ENCODE measurements at regions not wholly inside any gene's neighbourhood (a gene's known extent, or its start where the extent isn't known, plus 50 kb on each side); places are given as distances from the start of the nearest gene placed in this dataset.

DNA sequence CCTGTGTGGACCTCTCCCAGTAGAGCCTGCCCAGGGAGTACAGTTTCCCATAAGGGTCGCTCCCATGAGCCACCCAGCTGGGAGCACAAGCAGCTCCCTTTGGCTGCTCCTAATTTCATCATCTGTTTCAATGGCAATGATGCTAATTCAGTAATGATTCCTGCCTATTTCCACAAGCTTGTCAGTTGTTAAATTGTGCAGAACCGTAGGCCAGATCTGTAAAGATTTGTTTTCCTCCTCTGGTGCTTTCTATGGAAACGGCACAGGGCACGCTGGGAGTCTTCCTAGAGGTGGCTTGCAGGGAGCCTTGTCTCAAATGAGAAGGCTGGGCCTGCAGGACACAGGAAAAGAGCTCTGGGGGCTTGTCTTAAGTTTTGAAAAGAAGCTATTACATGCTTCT, 223.7 kb downstream of the CBLN1 start:
- Histone ChIP-seq H3K4me2 (ENCODE audit: low read depth, low read length) (no peak overlapping the region), H3K36me3 (replicated peaks; ENCODE audit: insufficient read depth, low read length) (no peaks in the 10 kb centered on the region), H3K9me3 (replicated peaks; ENCODE audit: insufficient read depth, low read length) (no peaks in the 10 kb centered on the region), H3F3A (ENCODE audit: insufficient read depth, low read length) (no peaks in the 10 kb centered on the region), H3K27ac (ENCODE audit: low read length) (no peak overlapping the region), H3K9me2 (replicated peaks; ENCODE audit: insufficient read depth, low read length) (no peaks in the 10 kb centered on the region), H3K4me3 (ENCODE audit: low read length) (no peak overlapping the region), H3K4me1 (ENCODE audit: low read length) (no peaks in the 10 kb centered on the region), H3K27me3 (replicated peaks; ENCODE audit: insufficient read depth, low read length) (no peaks in the 10 kb centered on the region), H3K79me2 (ENCODE audit: low read length) (no peaks in the 10 kb centered on the region), H3K9ac (ENCODE audit: low read length) (no peak overlapping the region), H4K20me1 (ENCODE audit: insufficient read depth, low read length) (no peaks in the 10 kb centered on the region), H2AFZ (ENCODE audit: low read length) (no peak overlapping the region)
- DNase-seq = no peak
- no peak for TF ChIP-seq EZH2phosphoT487 (IDR thresholded peaks at IDR 0.05; ENCODE audit: low read length)
- TF ChIP-seq EZH2 (optimal IDR thresholded peaks at IDR 0.05; ENCODE audit: low read depth, low read length) = no peak
- TF ChIP-seq, protein P1, sequence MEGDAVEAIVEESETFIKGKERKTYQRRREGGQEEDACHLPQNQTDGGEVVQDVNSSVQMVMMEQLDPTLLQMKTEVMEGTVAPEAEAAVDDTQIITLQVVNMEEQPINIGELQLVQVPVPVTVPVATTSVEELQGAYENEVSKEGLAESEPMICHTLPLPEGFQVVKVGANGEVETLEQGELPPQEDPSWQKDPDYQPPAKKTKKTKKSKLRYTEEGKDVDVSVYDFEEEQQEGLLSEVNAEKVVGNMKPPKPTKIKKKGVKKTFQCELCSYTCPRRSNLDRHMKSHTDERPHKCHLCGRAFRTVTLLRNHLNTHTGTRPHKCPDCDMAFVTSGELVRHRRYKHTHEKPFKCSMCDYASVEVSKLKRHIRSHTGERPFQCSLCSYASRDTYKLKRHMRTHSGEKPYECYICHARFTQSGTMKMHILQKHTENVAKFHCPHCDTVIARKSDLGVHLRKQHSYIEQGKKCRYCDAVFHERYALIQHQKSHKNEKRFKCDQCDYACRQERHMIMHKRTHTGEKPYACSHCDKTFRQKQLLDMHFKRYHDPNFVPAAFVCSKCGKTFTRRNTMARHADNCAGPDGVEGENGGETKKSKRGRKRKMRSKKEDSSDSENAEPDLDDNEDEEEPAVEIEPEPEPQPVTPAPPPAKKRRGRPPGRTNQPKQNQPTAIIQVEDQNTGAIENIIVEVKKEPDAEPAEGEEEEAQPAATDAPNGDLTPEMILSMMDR (IDR thresholded peaks at IDR 0.05; ENCODE audit: low read length) = no peak

DNA sequence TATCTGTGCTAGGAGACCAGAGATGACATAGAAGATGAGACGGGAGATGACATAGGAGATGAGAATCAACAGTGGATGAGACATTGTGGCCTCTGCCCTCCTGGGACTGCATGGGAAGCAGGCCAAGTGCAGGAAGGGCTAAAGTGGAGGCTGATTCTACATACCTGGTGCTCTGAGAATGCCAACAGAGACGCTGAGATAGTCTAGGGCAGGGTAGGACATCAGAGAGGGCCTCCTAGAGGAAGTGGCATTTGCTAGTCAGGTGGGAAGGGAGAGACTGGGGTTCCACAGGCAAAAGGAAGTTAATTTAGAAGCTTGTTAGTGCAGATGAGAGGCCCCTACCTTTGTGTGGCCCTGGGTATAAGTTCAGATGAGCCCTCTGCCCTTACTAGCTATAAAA, 224.2 kb downstream of the CBLN1 start:
- H3K27me3 ChIP-seq (replicated peaks; ENCODE audit: insufficient read depth, low read length) = no peaks in the 10 kb centered on the region
- H3K9me3 ChIP-seq (replicated peaks; ENCODE audit: insufficient read depth, low read length) = no peaks in the 10 kb centered on the region
- H4K20me1 ChIP-seq (ENCODE audit: insufficient read depth, low read length) = no peaks in the 10 kb centered on the region
- no peaks in the 10 kb centered on the region for H3K36me3 ChIP-seq (replicated peaks; ENCODE audit: insufficient read depth, low read length)
- H3F3A ChIP-seq (ENCODE audit: insufficient read depth, low read length) = no peaks in the 10 kb centered on the region
- H3K79me2 ChIP-seq (ENCODE audit: low read length) = no peaks in the 10 kb centered on the region
- no peak overlapping the region for H3K9ac ChIP-seq (ENCODE audit: low read length)
- no peak for TF ChIP-seq EZH2 (optimal IDR thresholded peaks at IDR 0.05; ENCODE audit: low read depth, low read length)
- TF ChIP-seq, protein P1 (IDR thresholded peaks at IDR 0.05; ENCODE audit: low read length) = no peak
- TF ChIP-seq EZH2phosphoT487 (IDR thresholded peaks at IDR 0.05; ENCODE audit: low read length) = no peak
- H3K4me1 ChIP-seq (ENCODE audit: low read length) = no peaks in the 10 kb centered on the region
- no peak overlapping the region for H3K27ac ChIP-seq (ENCODE audit: low read length)
- H3K4me2 ChIP-seq (ENCODE audit: low read depth, low read length) = no peak overlapping the region
- H2AFZ ChIP-seq (ENCODE audit: low read length) = no peak overlapping the region
- no peak overlapping the region for H3K4me3 ChIP-seq (ENCODE audit: low read length)
- no peaks in the 10 kb centered on the region for H3K9me2 ChIP-seq (replicated peaks; ENCODE audit: insufficient read depth, low read length)
- no peak for DNase-seq

DNA sequence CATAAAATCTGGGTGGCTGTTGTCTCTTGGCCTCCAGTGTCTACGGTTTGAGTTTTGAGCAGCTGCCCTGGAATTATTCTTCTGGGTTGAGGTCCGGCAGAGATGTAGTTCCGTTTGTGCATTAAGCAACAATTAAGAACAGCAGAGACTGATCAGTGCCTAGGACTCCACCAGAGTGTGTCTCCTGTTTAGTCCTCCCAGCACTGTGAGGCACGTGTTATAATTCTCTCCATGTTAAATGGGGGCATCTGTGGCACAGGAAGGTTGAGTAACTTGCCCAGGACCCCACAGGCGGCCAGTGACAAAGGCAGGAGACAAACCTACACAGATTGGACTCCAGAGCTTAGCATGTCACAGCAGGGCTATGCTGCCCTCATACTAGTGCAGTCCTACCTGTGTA, 225.1 kb downstream of the CBLN1 start:
- H4K20me1 ChIP-seq (ENCODE audit: insufficient read depth, low read length) = no peaks in the 10 kb centered on the region
- no peak for DNase-seq
- no peaks in the 10 kb centered on the region for H3K36me3 ChIP-seq (replicated peaks; ENCODE audit: insufficient read depth, low read length)
- H3K9me2 ChIP-seq (replicated peaks; ENCODE audit: insufficient read depth, low read length) = no peaks in the 10 kb centered on the region
- no peak overlapping the region for H2AFZ ChIP-seq (ENCODE audit: low read length)
- no peak overlapping the region for H3K4me3 ChIP-seq (ENCODE audit: low read length)
- TF ChIP-seq EZH2 (optimal IDR thresholded peaks at IDR 0.05; ENCODE audit: low read depth, low read length) (no peak), EZH2phosphoT487 (IDR thresholded peaks at IDR 0.05; ENCODE audit: low read length) (no peak)
- TF ChIP-seq, protein P1 (IDR thresholded peaks at IDR 0.05; ENCODE audit: low read length) = no peak
- H3K4me1 ChIP-seq (ENCODE audit: low read length) = no peaks in the 10 kb centered on the region
- no peak overlapping the region for H3K9ac ChIP-seq (ENCODE audit: low read length)
- no peaks in the 10 kb centered on the region for H3F3A ChIP-seq (ENCODE audit: insufficient read depth, low read length)
- H3K79me2 ChIP-seq (ENCODE audit: low read length) = no peaks in the 10 kb centered on the region
- H3K27ac ChIP-seq (ENCODE audit: low read length) = no peak overlapping the region
- H3K4me2 ChIP-seq (ENCODE audit: low read depth, low read length) = no peak overlapping the region
- no peaks in the 10 kb centered on the region for H3K9me3 ChIP-seq (replicated peaks; ENCODE audit: insufficient read depth, low read length)
- H3K27me3 ChIP-seq (replicated peaks; ENCODE audit: insufficient read depth, low read length) = no peaks in the 10 kb centered on the region
